Neural crest cell (in vitro differentiated cells): ENCODE measurements at regions not wholly inside any gene's neighbourhood (a gene's known extent, or its start where the extent isn't known, plus 50 kb on each side); places are given as distances from the start of the nearest gene placed in this dataset.

Experiments used
- DNase-seq: peaks from one replicate; pipeline ENCODE4 v3.0.0; 2021; ENCODE audit warnings: low read depth, mixed read lengths, low spot score
- H3K27ac Mint-ChIP-seq: one replicate; pipeline ENCODE4 v1.8.0; 2021; ENCODE audit warnings: mild to moderate bottlenecking, mixed read lengths; ENCODE audit not compliant: unreplicated experiment
- H3K27me3 Mint-ChIP-seq: 2 replicates; pipeline ENCODE4 v1.8.0; 2021; ENCODE audit warnings: low read depth, mild to moderate bottlenecking, mixed read lengths
- H3K36me3 Mint-ChIP-seq: 2 replicates; pipeline ENCODE4 v1.8.0; 2021; ENCODE audit warnings: low read depth, mild to moderate bottlenecking, mixed read lengths
- H3K4me1 Mint-ChIP-seq: 2 replicates; pipeline ENCODE4 v1.8.0; 2021; ENCODE audit warnings: mixed read lengths
- H3K4me3 Mint-ChIP-seq: one replicate; pipeline ENCODE4 v1.8.0; 2021; ENCODE audit warnings: mild to moderate bottlenecking, mixed read lengths
- H3K9me3 Mint-ChIP-seq: 2 replicates; pipeline ENCODE4 v1.8.0; 2021; ENCODE audit warnings: mixed read lengths
- TF ChIP-seq, protein P1 (sequence below): fragments of 200-600 bp; sonication (generic); conservative IDR thresholded peaks from 2 replicates; pipeline ENCODE4 v1.5.0; 2021; ENCODE audit warnings: antibody characterized with exemption, mild to moderate bottlenecking

DNA sequence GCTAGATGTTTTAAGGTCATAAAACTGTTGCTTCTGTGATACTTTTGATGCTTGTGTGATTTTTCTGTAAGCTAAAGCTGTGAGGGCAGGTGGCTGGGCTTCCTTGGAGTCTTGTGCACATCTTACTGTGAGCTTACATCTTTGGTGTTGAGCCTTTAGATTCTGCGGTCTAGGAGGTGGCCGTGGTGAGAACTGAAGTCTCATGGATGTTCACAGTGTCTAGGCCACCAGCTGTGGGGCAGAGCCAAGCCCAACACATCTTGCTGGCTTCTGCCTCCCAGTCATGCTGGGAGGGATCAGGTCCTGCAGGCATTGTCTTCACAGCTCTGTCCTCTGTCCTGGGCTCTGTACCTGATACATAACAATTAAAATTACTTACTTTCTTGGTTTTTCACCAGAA is 219.7 kb upstream of the HS6ST1 start:
- TF ChIP-seq, protein P1, sequence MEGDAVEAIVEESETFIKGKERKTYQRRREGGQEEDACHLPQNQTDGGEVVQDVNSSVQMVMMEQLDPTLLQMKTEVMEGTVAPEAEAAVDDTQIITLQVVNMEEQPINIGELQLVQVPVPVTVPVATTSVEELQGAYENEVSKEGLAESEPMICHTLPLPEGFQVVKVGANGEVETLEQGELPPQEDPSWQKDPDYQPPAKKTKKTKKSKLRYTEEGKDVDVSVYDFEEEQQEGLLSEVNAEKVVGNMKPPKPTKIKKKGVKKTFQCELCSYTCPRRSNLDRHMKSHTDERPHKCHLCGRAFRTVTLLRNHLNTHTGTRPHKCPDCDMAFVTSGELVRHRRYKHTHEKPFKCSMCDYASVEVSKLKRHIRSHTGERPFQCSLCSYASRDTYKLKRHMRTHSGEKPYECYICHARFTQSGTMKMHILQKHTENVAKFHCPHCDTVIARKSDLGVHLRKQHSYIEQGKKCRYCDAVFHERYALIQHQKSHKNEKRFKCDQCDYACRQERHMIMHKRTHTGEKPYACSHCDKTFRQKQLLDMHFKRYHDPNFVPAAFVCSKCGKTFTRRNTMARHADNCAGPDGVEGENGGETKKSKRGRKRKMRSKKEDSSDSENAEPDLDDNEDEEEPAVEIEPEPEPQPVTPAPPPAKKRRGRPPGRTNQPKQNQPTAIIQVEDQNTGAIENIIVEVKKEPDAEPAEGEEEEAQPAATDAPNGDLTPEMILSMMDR = no peak
- H3K4me1 Mint-ChIP-seq = peaks cover 36% of the 10 kb centered on the region
- no peak overlapping the region for H3K27ac Mint-ChIP-seq
- H3K4me3 Mint-ChIP-seq = no peak overlapping the region
- no peaks in the 10 kb centered on the region for H3K36me3 Mint-ChIP-seq
- H3K27me3 Mint-ChIP-seq = no peaks in the 10 kb centered on the region
- DNase-seq = no peak
- peaks cover 6% of the 10 kb centered on the region for H3K9me3 Mint-ChIP-seq

DNA sequence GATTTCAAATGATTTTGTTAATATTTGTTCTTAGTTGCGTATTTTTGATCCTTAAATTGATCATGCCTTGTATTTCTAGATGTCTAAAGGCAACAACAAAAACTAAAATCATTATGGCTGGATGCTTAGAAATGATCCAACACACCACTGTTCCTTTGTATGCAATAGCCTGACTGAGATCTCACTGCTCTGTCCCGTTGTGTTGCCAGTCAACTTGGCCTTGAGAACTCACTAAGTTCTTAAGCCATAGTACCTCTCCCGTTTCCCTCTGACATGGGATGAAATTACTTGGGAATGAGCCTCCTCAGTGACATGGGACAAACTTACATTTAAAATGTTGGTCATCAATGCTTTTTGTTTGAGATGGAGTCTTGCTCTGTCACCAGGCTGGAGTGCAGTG is 222.0 kb upstream of the HS6ST1 start:
- Mint-ChIP-seq H3K27me3 (no peaks in the 10 kb centered on the region), H3K36me3 (no peaks in the 10 kb centered on the region), H3K27ac (no peak overlapping the region), H3K4me1 (peaks cover 41% of the 10 kb centered on the region), H3K9me3 (peaks cover 6% of the 10 kb centered on the region), H3K4me3 (no peak overlapping the region)
- DNase-seq = no peak
- TF ChIP-seq, protein P1 = no peak

DNA sequence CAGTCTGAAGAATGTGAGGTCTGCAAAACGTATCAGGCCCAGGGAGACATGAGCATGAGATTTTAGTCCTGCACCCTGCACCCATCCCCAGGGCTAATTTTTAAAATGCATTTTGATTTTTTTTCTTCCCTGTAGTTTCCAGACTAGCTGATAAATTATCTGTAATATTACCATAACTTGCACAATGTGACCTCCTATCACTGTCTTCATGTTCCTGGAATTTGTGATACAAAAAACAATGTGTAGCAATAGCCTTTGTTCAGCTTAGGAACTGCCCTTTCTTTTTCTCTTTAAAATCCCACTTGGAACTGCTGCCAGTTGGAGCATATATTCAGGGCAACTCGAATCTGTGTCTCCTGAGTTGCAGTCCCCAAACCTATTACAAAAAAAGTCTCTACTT is 222.8 kb upstream of the HS6ST1 start:
- peaks cover 12% of the 10 kb centered on the region for H3K9me3 Mint-ChIP-seq
- TF ChIP-seq, protein P1 = no peak
- H3K36me3 Mint-ChIP-seq = no peaks in the 10 kb centered on the region
- peaks cover 45% of the 10 kb centered on the region for H3K4me1 Mint-ChIP-seq
- H3K4me3 Mint-ChIP-seq = no peak overlapping the region
- H3K27ac Mint-ChIP-seq = no peak overlapping the region
- DNase-seq = no peak
- H3K27me3 Mint-ChIP-seq = no peaks in the 10 kb centered on the region

DNA sequence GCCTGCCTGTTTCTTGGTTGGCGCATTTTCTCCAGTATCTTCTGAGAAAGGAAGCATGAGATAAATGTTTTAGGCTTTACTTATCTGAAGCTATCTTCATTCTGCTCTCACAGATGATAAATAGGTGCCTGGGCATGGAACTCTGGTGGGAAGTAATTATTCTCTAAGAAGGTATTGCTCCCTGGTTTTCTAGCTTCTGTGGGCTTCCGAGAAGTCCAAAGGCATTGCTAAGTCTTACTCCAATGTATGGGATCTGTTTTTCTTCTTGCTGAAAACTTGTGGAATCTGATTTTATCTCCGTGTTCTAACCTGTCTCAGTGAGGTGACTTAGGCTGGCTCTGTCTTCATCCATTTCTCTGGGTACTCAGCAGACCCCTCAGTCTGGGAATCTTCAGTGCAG is 224.4 kb upstream of the HS6ST1 start:
- H3K36me3 Mint-ChIP-seq = no peaks in the 10 kb centered on the region
- TF ChIP-seq, protein P1 = no peak
- no peaks in the 10 kb centered on the region for H3K27me3 Mint-ChIP-seq
- peaks cover 15% of the 10 kb centered on the region for H3K9me3 Mint-ChIP-seq
- no peak overlapping the region for H3K4me3 Mint-ChIP-seq
- no peak overlapping the region for H3K27ac Mint-ChIP-seq
- peaks cover 46% of the 10 kb centered on the region for H3K4me1 Mint-ChIP-seq
- no peak for DNase-seq

DNA sequence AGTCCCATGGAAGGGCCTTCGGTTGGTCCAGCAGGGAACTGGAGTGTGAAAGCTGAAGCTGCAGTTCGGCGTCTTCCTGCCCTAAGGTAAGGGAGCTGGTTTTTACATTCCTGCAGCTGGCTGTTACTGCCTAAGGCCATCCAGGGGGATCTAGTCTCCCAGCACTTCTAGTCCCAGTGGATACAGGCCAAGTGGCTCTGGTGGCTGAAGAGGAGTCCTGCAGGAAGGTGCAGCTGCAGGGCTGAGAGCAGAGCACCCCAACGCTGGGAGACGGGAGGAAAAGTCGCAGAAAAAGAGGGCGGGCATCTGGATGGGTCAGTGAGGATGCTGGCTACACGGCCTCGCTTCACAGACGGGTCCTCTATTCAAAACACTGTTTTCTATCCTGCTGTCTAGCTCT is 225.0 kb upstream of the HS6ST1 start:
- no peaks in the 10 kb centered on the region for H3K27me3 Mint-ChIP-seq
- TF ChIP-seq, protein P1 = no peak
- DNase-seq = no peak
- no peak overlapping the region for H3K27ac Mint-ChIP-seq
- H3K4me1 Mint-ChIP-seq = peaks cover 48% of the 10 kb centered on the region
- H3K9me3 Mint-ChIP-seq = peaks cover 15% of the 10 kb centered on the region
- no peaks in the 10 kb centered on the region for H3K36me3 Mint-ChIP-seq
- no peak overlapping the region for H3K4me3 Mint-ChIP-seq
